T-helper 2 cell treated with Interferon-gamma antibody and Interleukin-4, amounts not matched to agents 5 μg/mL and 100 μg/mL, for 36 hours (primary cell): ENCODE measurements at regions not wholly inside any gene's neighbourhood (a gene's known extent, or its start where the extent isn't known, plus 50 kb on each side); places are given as distances from the start of the nearest gene placed in this dataset.
"Not testable (repeated sequence)": the region's sequence is repeated elsewhere in the genome, so short reads cannot be mapped to it uniquely, and the experiment has no call there.

ENCODE experiments used
- DNase-seq: peaks from one replicate; pipeline ENCODE4 v3.0.0; 2021; ENCODE audit warnings: low spot score
- H3K27ac Mint-ChIP-seq: one replicate; pipeline ENCODE4 v1.8.0; 2021; ENCODE audit warnings: mild to moderate bottlenecking, mixed read lengths
- H3K27me3 Mint-ChIP-seq: one replicate; pipeline ENCODE4 v1.8.0; 2021; ENCODE audit warnings: low read depth, mixed read lengths
- H3K36me3 Mint-ChIP-seq: one replicate; pipeline ENCODE4 v1.8.0; 2021; ENCODE audit warnings: low read depth, mixed read lengths
- H3K4me1 Mint-ChIP-seq: one replicate; pipeline ENCODE4 v1.8.0; 2021; ENCODE audit warnings: low read depth, mixed read lengths
- H3K4me3 Mint-ChIP-seq: one replicate; pipeline ENCODE4 v1.8.0; 2022; ENCODE audit warnings: mild to moderate bottlenecking, moderate library complexity, mixed read lengths
- H3K9me3 Mint-ChIP-seq: one replicate; pipeline ENCODE4 v1.8.0; 2021; ENCODE audit warnings: mixed read lengths

DNA sequence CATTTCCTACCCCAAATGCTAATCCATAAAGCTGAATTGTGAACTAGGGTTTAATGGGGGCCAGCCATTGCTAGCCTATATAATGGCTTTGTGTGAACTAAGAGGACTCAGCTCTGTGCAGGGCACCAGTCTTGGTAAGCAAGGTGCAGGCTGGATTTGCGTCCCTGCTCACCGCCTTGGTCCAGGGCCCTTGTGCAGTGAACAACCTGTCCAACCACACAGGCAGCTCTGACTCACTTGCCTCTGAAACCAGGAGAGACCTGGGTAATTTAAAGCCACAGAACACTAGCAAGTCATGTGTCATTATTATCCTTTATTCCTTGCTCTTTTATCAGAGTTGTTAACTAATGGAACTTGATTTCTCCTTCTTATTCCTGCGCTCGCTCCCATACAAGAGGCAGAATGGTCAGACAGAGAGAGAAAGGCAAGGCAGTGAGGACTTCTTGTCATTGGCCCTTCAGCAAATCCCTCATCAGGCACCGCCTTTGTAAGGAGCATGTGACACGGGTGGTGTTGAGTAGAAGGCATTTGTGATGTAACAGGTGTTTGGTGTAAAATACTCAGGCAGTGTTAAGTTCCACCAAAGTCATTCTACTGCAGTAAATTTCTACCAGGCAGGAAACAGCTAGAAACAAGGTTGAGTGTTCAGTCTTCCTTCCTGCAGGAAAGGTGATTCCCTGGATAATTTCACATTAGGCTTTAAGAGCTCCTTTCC is 67.3 kb upstream of the OLIG2 start:
- Mint-ChIP-seq H3K9me3 (no peaks in the 10 kb centered on the region), H3K27ac (no peak overlapping the region), H3K27me3 (peaks cover 68% of the 10 kb centered on the region), H3K4me1 (no peaks in the 10 kb centered on the region), H3K4me3 (no peak overlapping the region), H3K36me3 (no peaks in the 10 kb centered on the region)
- no peak for DNase-seq

DNA sequence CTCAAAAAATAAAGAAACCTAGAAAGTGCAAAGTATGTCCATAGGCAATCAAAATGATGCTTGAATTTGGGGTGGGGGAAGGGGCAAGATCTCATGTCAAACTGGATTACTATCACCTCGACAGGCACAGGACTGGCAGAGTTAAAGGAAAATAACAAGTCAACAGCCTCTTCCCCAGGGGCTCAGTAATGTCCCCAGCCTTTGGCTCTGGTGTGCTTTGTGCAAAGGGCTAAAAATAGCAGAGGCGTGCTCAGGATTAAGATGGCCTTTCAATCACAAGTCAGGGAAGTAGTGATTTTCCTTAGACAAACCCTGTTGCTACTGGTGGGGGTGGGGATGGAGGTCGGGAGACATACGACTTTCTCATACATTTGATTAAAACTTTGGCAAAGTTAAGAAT is 63.5 kb upstream of the OLIG2 start:
- no peak overlapping the region for H3K4me3 Mint-ChIP-seq
- no peaks in the 10 kb centered on the region for H3K9me3 Mint-ChIP-seq
- peaks cover 42% of the 10 kb centered on the region for H3K27me3 Mint-ChIP-seq

DNA sequence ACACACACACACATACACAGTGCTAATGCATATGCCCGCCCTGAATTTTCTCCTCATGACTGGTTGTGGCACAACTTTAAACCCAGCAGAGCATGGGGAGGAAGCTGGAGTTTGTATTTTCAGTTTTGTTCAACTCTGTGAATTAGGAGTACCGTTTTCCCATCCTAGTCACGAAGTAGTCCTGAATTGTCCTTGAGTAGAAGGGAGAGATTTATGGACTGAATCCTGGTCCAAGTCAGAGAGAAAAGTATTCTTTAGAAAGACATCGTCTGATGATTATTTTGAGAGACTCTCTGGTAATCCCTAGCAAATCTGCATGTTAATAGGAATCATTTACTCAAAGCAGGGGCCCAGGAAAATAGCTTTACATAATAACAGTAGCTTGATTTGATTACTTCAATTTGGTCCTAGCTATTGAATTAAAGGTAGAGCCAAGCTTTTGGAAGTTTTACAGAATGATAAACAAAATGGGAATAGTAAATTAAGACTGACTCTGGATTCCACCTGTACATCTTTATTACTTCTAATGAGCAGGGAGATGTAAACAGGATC is 60.5 kb upstream of the OLIG2 start:
- Mint-ChIP-seq H3K36me3 (no peaks in the 10 kb centered on the region), H3K27me3 (peaks cover 23% of the 10 kb centered on the region), H3K4me1 (no peaks in the 10 kb centered on the region), H3K27ac (no peak overlapping the region), H3K4me3 (no peak overlapping the region), H3K9me3 (no peaks in the 10 kb centered on the region)
- DNase-seq: no peak

More for the DNA sequence above, 63.5 kb upstream of the OLIG2 start:
- Mint-ChIP-seq H3K36me3 (no peaks in the 10 kb centered on the region), H3K27ac (no peak overlapping the region), H3K4me1 (no peaks in the 10 kb centered on the region)
- DNase-seq: no peak

DNA sequence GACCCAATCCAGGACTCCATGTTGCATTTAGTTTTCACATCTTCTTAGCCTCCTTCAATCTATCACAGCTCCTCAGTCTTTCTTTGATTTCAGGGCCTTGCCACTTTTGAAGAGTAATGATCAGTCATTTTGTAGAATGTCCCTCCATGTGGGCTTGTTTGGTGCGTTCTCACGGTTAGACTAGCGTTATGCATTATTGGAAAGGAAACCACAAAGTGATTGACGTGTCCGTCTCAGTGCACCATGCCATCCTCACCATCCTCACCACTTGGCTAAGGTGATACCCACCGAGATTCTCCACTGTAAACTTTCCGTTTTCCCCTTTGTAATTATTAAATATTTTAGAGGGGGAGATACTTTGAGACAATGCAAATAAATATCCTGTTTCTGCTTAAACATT is 59.6 kb upstream of the OLIG2 start:
- Mint-ChIP-seq H3K27ac (no peak overlapping the region), H3K4me3 (no peak overlapping the region), H3K4me1 (no peaks in the 10 kb centered on the region), H3K36me3 (no peaks in the 10 kb centered on the region), H3K9me3 (no peaks in the 10 kb centered on the region), H3K27me3 (peaks cover 18% of the 10 kb centered on the region)
- DNase-seq: no peak

DNA sequence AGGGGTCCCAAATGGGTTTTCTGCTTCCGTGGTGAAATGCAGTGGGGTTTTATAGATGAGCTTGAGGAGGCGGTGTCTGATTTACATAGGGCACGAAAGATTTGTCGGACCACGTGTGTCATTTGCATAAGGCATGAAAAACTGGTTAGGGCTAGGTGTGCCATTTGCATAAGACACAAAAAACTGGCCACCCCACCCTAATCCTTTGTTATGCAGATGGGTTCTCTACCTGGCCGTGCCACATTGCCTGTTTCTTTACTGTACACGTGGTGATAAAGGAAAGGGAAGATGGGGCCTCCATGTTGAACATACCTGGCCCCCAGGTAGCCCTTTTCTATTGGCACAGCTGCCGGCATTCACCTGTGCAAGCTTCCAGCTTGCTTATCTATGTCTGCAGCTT is 57.6 kb upstream of the OLIG2 start:
- not testable (repeated sequence) for H3K36me3 Mint-ChIP-seq, H3K27ac Mint-ChIP-seq, H3K9me3 Mint-ChIP-seq, H3K4me3 Mint-ChIP-seq, H3K4me1 Mint-ChIP-seq, DNase-seq
- H3K27me3 Mint-ChIP-seq: peaks cover 10% of the 10 kb centered on the region

DNA sequence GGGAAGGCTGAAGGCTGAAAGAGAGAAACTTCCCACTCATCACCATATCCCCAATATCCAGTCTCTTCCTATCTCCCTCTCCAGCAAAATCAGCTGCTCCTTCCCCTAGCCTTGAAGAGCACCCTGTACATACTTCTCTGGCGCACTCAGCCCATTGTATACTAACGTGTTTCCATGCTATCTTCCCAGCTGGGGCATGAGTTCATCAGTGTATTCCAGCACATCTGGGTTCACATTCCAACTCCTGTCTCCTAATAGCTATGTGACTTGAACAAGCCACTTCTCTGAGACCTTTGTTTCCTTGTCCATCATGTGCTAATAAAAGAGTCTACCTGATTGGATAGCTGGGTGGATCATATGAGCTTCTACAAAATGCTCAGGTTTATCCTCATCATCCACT is 51.1 kb upstream of the OLIG2 start:
- Mint-ChIP-seq H3K4me3 (no peak overlapping the region), H3K27ac (no peak overlapping the region), H3K9me3 (no peaks in the 10 kb centered on the region), H3K4me1 (no peaks in the 10 kb centered on the region), H3K36me3 (no peaks in the 10 kb centered on the region), H3K27me3 (peaks cover 15% of the 10 kb centered on the region)
- no peak for DNase-seq

DNA sequence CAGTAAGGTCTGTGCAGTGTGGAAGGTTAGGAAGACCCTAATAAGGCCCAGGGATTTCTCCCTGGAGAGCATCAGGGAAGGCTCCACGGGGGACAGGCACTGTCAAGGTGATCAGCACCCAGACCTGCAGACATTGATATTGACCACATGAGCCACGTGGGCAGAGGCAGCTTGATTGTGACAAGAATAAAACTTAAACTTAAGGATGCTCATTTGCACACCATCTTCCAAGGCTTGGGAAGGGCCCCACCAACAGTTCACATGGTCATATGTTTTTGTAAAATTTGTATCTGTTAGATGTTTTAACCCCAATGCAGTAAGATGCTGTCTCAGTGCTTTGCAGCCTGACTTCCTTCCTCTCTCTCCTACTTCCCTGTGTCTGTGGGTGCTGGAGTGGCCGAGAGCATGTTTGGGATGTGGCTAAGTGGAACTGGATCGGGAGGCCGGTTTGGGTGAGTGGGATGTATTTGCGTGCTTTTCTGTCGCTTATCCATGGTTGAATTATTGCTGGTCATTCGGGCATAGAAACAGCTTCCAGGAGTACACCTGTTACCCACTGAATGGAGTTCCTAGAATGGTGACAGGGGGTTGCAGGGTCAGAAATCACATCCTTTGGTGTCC is 49.8 kb upstream of the OLIG2 start:
- H3K9me3 Mint-ChIP-seq: no peaks in the 10 kb centered on the region
- H3K27ac Mint-ChIP-seq: no peak overlapping the region
- no peak for DNase-seq
- no peaks in the 10 kb centered on the region for H3K4me1 Mint-ChIP-seq
- H3K36me3 Mint-ChIP-seq: no peaks in the 10 kb centered on the region
- no peak overlapping the region for H3K4me3 Mint-ChIP-seq
- H3K27me3 Mint-ChIP-seq: peaks cover 18% of the 10 kb centered on the region
